ENCODE measurements at regions not wholly inside any gene's neighbourhood (a gene's known extent, or its start where the extent isn't known, plus 50 kb on each side); places are given as distances from the start of the nearest gene placed in this dataset.

DNA sequence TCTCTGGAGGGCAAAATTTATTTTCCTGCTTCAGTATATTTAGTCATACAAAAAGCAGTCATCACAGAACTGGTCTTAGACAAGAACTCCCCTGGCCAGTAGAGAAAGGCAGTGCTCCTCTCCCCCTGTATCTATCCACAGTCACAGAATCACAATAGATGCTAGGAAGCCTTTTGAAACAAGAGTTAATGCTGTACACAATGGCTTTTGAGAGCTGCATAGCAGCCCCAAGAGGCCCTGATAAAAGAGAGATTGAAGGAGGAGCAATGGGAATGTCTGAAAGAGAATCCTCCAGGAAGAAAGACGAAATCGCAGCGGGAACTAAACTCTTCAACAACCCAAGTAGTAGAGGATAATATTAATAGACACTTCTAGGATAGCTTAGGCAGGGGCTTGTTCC lies 330.2 kb downstream of the RBM43 start:
- Histone ChIP-seq H3K4me1 (no peaks in the 10 kb centered on the region), H3K9me3 (no peaks in the 10 kb centered on the region), H3K36me3 (no peaks in the 10 kb centered on the region), H3K4me3 (no peak overlapping the region), H3K27ac (no peak overlapping the region), H3K27me3 (no peaks in the 10 kb centered on the region)
- 91% methylated on average over 3 of the region's 3 CpGs; no CpG with 5 or more reads in 1 of the 2 donors for WGBS, 2 donors (ENCODE audit: low coverage in 1 of 2)
- ATAC-seq: no peak
- TF ChIP-seq EP300 (IDR thresholded peaks at IDR 0.05) (no peak), POLR2A (IDR thresholded peaks at IDR 0.05) (no peak), POLR2AphosphoS5 (IDR thresholded peaks at IDR 0.05) (no peak)
- TF ChIP-seq, protein P1, sequence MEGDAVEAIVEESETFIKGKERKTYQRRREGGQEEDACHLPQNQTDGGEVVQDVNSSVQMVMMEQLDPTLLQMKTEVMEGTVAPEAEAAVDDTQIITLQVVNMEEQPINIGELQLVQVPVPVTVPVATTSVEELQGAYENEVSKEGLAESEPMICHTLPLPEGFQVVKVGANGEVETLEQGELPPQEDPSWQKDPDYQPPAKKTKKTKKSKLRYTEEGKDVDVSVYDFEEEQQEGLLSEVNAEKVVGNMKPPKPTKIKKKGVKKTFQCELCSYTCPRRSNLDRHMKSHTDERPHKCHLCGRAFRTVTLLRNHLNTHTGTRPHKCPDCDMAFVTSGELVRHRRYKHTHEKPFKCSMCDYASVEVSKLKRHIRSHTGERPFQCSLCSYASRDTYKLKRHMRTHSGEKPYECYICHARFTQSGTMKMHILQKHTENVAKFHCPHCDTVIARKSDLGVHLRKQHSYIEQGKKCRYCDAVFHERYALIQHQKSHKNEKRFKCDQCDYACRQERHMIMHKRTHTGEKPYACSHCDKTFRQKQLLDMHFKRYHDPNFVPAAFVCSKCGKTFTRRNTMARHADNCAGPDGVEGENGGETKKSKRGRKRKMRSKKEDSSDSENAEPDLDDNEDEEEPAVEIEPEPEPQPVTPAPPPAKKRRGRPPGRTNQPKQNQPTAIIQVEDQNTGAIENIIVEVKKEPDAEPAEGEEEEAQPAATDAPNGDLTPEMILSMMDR (IDR thresholded peaks at IDR 0.05): no peak

DNA sequence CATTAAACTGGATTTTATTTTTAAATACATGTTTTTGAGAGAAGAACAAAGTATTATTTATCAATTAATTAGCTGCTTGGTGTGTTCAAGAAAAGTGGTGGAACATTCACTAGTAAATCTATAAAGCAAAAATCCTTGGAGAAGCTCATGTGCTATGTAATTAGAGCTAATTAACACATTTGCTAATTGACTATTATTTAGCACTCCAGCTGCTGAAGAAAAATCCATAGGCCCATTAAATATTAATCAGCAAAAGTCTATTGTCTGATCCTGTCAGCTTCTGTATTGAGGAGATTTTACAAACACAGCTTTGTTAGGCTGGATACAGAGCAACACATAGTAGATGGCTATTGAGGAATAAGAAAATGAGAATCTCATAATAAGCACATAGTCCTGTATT lies 336.1 kb downstream of the RBM43 start:
- TF ChIP-seq, protein P1 (IDR thresholded peaks at IDR 0.05): no peak
- TF ChIP-seq POLR2AphosphoS5 (IDR thresholded peaks at IDR 0.05) (no peak), POLR2A (IDR thresholded peaks at IDR 0.05) (no peak), EP300 (IDR thresholded peaks at IDR 0.05) (no peak)
- no peak for ATAC-seq
- Histone ChIP-seq H3K27ac (no peak overlapping the region), H3K36me3 (no peaks in the 10 kb centered on the region), H3K9me3 (no peaks in the 10 kb centered on the region), H3K27me3 (no peaks in the 10 kb centered on the region), H3K4me3 (no peak overlapping the region), H3K4me1 (no peaks in the 10 kb centered on the region)

GRCh38 chr2:150924878-150925277 lies 336.8 kb downstream of the RBM43 start:
- Histone ChIP-seq H3K4me3 (no peak overlapping the region), H3K9me3 (no peaks in the 10 kb centered on the region), H3K36me3 (no peaks in the 10 kb centered on the region), H3K27ac (no peak overlapping the region), H3K4me1 (no peaks in the 10 kb centered on the region), H3K27me3 (no peaks in the 10 kb centered on the region)
- 55 to 75% methylated on average over 5 of the region's 5 CpGs for WGBS, 2 donors (ENCODE audit: low coverage in 1 of 2)
- no peak for TF ChIP-seq POLR2AphosphoS5 (IDR thresholded peaks at IDR 0.05)
- TF ChIP-seq POLR2A (IDR thresholded peaks at IDR 0.05): no peak
- TF ChIP-seq, protein P1 (IDR thresholded peaks at IDR 0.05): no peak
- ATAC-seq: no peak

DNA sequence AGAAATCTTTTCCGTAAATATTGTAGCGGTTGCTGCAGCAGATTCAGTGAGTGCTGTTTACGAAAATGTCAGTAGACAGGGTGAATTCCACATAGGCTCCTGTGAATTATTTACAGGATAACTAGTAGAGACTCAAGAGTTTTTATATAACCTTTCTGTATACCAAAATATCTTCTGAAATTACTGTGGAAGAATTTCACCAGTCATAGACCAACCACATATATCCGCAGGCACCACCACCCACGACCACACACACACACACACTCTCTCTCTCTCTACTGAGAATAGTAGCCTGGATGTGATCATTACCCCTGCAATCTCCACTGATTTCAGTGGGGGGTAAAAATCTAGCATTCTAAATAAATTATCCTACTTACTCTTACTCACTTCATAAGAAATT lies 341.8 kb downstream of the RBM43 start:
- H3K36me3 ChIP-seq: no peaks in the 10 kb centered on the region
- TF ChIP-seq POLR2AphosphoS5 (IDR thresholded peaks at IDR 0.05) (no peak), POLR2A (IDR thresholded peaks at IDR 0.05) (no peak), EP300 (IDR thresholded peaks at IDR 0.05) (no peak)
- TF ChIP-seq, protein P1 (IDR thresholded peaks at IDR 0.05): no peak
- no peaks in the 10 kb centered on the region for H3K4me1 ChIP-seq
- H3K4me3 ChIP-seq: no peak overlapping the region
- WGBS, 2 donors (ENCODE audit: low coverage in 1 of 2): 27 to 84% methylated on average over 5 of the region's 5 CpGs
- no peak overlapping the region for H3K27ac ChIP-seq
- no peak for ATAC-seq
- no peaks in the 10 kb centered on the region for H3K27me3 ChIP-seq
- no peaks in the 10 kb centered on the region for H3K9me3 ChIP-seq

DNA sequence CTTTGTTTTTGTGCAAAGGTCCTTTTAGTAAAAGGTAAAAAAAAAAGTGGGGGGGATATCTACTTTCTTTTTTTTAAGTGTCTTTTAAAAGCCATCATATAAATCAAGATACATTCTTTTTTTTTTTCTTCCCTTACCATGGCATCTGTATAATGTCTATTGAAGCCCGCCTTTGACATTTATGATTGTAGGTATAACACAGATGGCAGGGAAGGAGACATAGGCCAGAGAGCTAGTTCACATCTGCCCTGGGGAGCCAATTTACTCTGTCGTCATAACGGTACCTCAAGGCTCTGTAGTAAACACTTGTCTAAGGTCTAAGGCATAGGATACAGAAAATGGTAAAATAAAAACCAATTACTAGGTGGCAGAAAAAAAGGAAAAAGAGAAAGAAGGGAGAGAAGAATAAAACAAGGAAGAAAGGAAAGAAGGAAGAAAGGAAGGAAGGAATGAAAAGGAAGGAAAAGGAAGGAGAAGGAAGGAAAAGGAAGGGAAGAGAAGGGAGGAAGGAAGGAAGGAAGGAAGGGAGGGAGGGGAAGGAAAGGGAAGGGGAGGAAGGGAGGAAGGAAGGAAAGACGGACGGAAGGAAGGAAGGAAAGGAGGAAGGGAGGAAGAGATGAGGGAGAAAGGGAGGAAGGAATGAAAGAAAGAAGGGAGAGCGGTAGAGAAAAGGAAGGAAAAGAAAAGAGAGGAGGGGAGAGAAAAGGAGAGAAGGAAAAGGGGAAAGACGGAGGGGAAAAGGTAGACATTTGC lies 343.5 kb downstream of the RBM43 start:
- no peaks in the 10 kb centered on the region for H3K4me1 ChIP-seq
- H3K36me3 ChIP-seq: no peaks in the 10 kb centered on the region
- H3K27ac ChIP-seq: no peak overlapping the region
- no peak overlapping the region for H3K4me3 ChIP-seq
- no peaks in the 10 kb centered on the region for H3K9me3 ChIP-seq
- TF ChIP-seq EP300 (IDR thresholded peaks at IDR 0.05) (no peak), POLR2A (IDR thresholded peaks at IDR 0.05) (no peak), POLR2AphosphoS5 (IDR thresholded peaks at IDR 0.05) (no peak)
- TF ChIP-seq, protein P1 (IDR thresholded peaks at IDR 0.05): no peak
- 72 to 76% methylated on average over 4 to 7 of the region's 7 CpGs for WGBS, 2 donors (ENCODE audit: low coverage in 1 of 2)
- ATAC-seq: no peak
- no peaks in the 10 kb centered on the region for H3K27me3 ChIP-seq

Measured in gastroesophageal sphincter (tissue), 4 donors.